Tibial nerve (tissue), 4 donors: ENCODE measurements at regions not wholly inside any gene's neighbourhood (a gene's known extent, or its start where the extent isn't known, plus 50 kb on each side); places are given as distances from the start of the nearest gene placed in this dataset.
A peak's percentile ranks its signal among the peaks of the same experiment; 100 is the strongest.

ENCODE experiments used
- DNase-seq, 2 donors: peaks; one replicate each; pipeline ENCODE4 v3.0.0-alpha.2; 2019; ENCODE audit warnings: low spot score in 2 of 2
- H3K27ac ChIP-seq, 4 donors: fragments of 200-600 bp; sonication (generic) in 3 of 4; one replicate each; pipeline ENCODE4 v1.5.1; 2017 to 2019; ENCODE audit warnings: mild to moderate bottlenecking in 1 of 4
- H3K27me3 ChIP-seq, 2 donors: fragments of 200-600 bp; sonication (generic) in 1 of 2; one replicate each; pipeline versions ENCODE4 v1.5.1 to v1.6.0; 2017 to 2019
- H3K36me3 ChIP-seq, 3 donors: fragments of 200-600 bp; sonication (generic); one replicate each; pipeline ENCODE4 v1.5.1; 2018 to 2019
- H3K4me1 ChIP-seq, 4 donors: fragments of 200-600 bp; sonication (generic) in 3 of 4; one replicate each; pipeline ENCODE4 v1.5.1; 2017 to 2019
- H3K4me3 ChIP-seq, 4 donors: fragments of 200-600 bp; sonication (generic) in 3 of 4; one replicate each; pipeline ENCODE4 v1.5.1; 2017 to 2019; ENCODE audit warnings: mild to moderate bottlenecking in 1 of 4, moderate library complexity in 1 of 4
- H3K9me3 ChIP-seq, 4 donors: fragments of 200-600 bp; sonication (generic) in 3 of 4; one replicate each; pipeline ENCODE4 v1.5.1; 2017 to 2019
- CTCF ChIP-seq, 5 experiments: fragments of 200-600 bp in 3 of 5; fragments of 450-650 bp in 2 of 5; sonication (generic) in 3 of 5; IDR thresholded peaks; one replicate each; pipeline ENCODE4 v1.5.1; 2016 to 2019; ENCODE audit warnings: antibody characterized with exemption in 5 of 5, mild to moderate bottlenecking in 3 of 5, moderate library complexity in 2 of 5
- EP300 ChIP-seq, 2 donors: sonication (generic); formaldehyde crosslinking; IDR thresholded peaks; one replicate each; pipeline ENCODE4 v1.6.1; 2017; ENCODE audit warnings: antibody characterized with exemption in 2 of 2, mild to moderate bottlenecking in 1 of 2
- POLR2A ChIP-seq, 2 donors: fragments of 450-650 bp; IDR thresholded peaks; one replicate each; pipeline ENCODE4 v1.6.1; 2017; ENCODE audit warnings: antibody characterized with exemption in 2 of 2, mild to moderate bottlenecking in 2 of 2, moderate library complexity in 2 of 2
- WGBS, 2 donors: methylation state at CpG; one replicate each; pipeline ENCODE4 v1.1.5; 2018; 5-methylcytosine and 5-hydroxymethylcytosine counted together

GRCh38 chr13:72473321-72473720 is 254.1 kb downstream of the MZT1 start:
- Histone ChIP-seq H3K36me3 (no peaks in the 10 kb centered on the region), H3K4me3 (no peak overlapping the region), H3K4me1 (peaks cover 0 to 10% (median 0%) of the 10 kb centered on the region in 4 donors), H3K27me3 (no peaks in the 10 kb centered on the region), H3K27ac (no peak overlapping the region), H3K9me3 (peaks cover 0 to 10% (median 0%) of the 10 kb centered on the region in 4 donors)
- no peak for DNase-seq
- WGBS, 2 donors, result 83 to 91% methylated on average over 4 of the region's 4 CpGs
- TF ChIP-seq EP300 (IDR thresholded peaks at IDR 0.05) (no peak), POLR2A (IDR thresholded peaks at IDR 0.05) (no peak), CTCF (IDR thresholded peaks at IDR 0.05) (no peak)

GRCh38 chr13:72469906-72470305 is 257.5 kb downstream of the MZT1 start:
- H3K4me3 ChIP-seq, result no peak overlapping the region
- TF ChIP-seq EP300 (IDR thresholded peaks at IDR 0.05) (no peak), POLR2A (IDR thresholded peaks at IDR 0.05) (no peak)

GRCh38 chr13:72463561-72463960 is 263.9 kb downstream of the MZT1 start:
- Histone ChIP-seq H3K4me1 (peaks cover 0 to 4% (median 0%) of the 10 kb centered on the region in 4 donors), H3K4me3 (no peak overlapping the region), H3K27ac (peak overlapping the region in 2 of 4 donors; percentile 32 to 45), H3K9me3 (no peaks in the 10 kb centered on the region), H3K36me3 (no peaks in the 10 kb centered on the region), H3K27me3 (no peaks in the 10 kb centered on the region)
- TF ChIP-seq CTCF (IDR thresholded peaks at IDR 0.05) (no peak), POLR2A (IDR thresholded peaks at IDR 0.05) (no peak), EP300 (IDR thresholded peaks at IDR 0.05) (no peak)
- 33 to 36% methylated on average over 7 of the region's 7 CpGs for WGBS, 2 donors
- no peak for DNase-seq

More at GRCh38 chr13:72469906-72470305, 257.5 kb downstream of the MZT1 start:
- DNase-seq, result no peak
- Histone ChIP-seq H3K36me3 (no peaks in the 10 kb centered on the region), H3K4me1 (peaks cover 0 to 10% (median 0%) of the 10 kb centered on the region in 4 donors), H3K9me3 (no peaks in the 10 kb centered on the region), H3K27me3 (no peaks in the 10 kb centered on the region), H3K27ac (no peak overlapping the region)

DNA sequence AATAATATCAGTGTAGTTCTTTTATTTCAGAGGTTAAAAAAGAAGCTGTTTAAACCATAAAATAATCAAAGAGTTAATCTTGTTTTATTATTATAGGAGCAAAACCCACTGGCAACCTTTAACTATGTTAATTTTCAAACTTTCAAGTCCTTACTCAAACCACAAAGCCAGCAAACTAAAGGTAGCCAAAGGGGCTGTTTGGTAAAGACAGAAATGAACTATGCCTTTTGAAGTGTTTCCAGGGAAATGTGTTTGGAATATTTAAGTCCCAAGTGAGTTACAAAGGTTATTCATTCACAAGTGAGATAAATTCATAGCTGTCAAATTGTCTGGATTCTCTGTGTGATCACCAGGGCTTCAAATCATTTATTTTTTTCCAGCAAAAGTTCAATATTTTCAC is 264.7 kb downstream of the MZT1 start:
- Histone ChIP-seq H3K4me3 (no peak overlapping the region), H3K4me1 (peaks cover 0 to 4% (median 0%) of the 10 kb centered on the region in 4 donors), H3K9me3 (no peaks in the 10 kb centered on the region), H3K36me3 (no peaks in the 10 kb centered on the region), H3K27me3 (no peaks in the 10 kb centered on the region), H3K27ac (no peak overlapping the region)
- no peak for TF ChIP-seq EP300 (IDR thresholded peaks at IDR 0.05)
- no peak for TF ChIP-seq CTCF (IDR thresholded peaks at IDR 0.05)
- no peak for TF ChIP-seq POLR2A (IDR thresholded peaks at IDR 0.05)
- no peak for DNase-seq

DNA sequence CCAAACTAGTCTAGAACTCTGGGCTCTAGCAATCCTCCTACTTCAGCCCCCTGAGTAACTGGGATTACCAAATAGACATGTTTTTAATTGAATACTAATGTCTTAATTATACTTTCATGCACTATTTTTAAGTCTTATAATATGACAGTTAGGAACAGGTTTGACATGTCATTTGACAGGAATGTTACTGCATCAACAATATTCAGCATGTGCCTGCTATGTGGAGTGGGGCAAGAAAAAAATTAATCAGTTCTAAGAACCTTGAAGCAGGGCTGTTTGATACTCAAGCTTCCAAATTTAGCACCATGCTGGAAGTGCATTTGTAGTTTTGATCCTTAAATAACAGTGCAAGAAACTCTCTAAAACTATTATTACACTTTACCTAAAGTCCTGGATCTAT is 265.3 kb downstream of the MZT1 start:
- Histone ChIP-seq H3K27me3 (no peaks in the 10 kb centered on the region), H3K36me3 (no peaks in the 10 kb centered on the region), H3K4me3 (no peak overlapping the region), H3K27ac (no peak overlapping the region), H3K9me3 (no peaks in the 10 kb centered on the region), H3K4me1 (peaks cover 0 to 4% (median 0%) of the 10 kb centered on the region in 4 donors)
- DNase-seq, result no peak
- TF ChIP-seq CTCF (IDR thresholded peaks at IDR 0.05), result no peak
- TF ChIP-seq POLR2A (IDR thresholded peaks at IDR 0.05), result no peak
- no peak for TF ChIP-seq EP300 (IDR thresholded peaks at IDR 0.05)

- H3K4me1 ChIP-seq, result peaks cover 0 to 4% (median 0%) of the 10 kb centered on the region in 4 donors
- WGBS, 2 donors, result 7 to 11% methylated on average over 1 of the region's 1 CpG
- no peaks in the 10 kb centered on the region for H3K9me3 ChIP-seq
- TF ChIP-seq EP300 (IDR thresholded peaks at IDR 0.05), result no peak
- TF ChIP-seq CTCF (IDR thresholded peaks at IDR 0.05), result no peak
- TF ChIP-seq POLR2A (IDR thresholded peaks at IDR 0.05), result no peak
- no peaks in the 10 kb centered on the region for H3K27me3 ChIP-seq
- H3K36me3 ChIP-seq, result no peaks in the 10 kb centered on the region
- no peak overlapping the region for H3K27ac ChIP-seq
- H3K4me3 ChIP-seq, result no peak overlapping the region
- DNase-seq, result no peak
Measured at GRCh38 chr13:72458701-72459100, 268.7 kb downstream of the MZT1 start.
